ENCODE measurements at regions not wholly inside any gene's neighbourhood (a gene's known extent, or its start where the extent isn't known, plus 50 kb on each side); places are given as distances from the start of the nearest gene placed in this dataset.

DNA sequence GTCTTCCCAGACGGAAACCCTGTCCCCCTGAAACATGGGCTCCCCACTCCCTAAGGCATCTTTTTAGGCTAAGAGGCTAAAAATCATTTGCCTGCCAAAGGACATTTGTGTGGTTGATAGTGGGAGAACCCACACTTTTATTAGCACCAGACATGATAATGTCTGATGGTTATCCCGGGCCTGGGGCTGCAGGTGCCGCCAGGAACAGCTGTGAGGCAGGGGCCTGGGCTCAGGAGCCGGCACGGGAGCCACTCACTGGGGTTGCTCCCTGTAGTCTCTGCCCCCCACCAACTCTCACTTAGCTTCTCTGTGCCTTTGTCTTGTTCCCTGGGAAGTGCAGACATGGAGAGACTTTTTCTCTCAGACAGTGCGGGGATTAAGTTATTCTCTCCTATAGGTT is 193.6 kb downstream of the GLRX3 start:
- peaks cover 17% of the 10 kb centered on the region for H3K36me3 Mint-ChIP-seq (ENCODE audit: low read depth)

More for the DNA sequence above, 193.6 kb downstream of the GLRX3 start:
- no peak for ATAC-seq
- TF ChIP-seq, protein P1, sequence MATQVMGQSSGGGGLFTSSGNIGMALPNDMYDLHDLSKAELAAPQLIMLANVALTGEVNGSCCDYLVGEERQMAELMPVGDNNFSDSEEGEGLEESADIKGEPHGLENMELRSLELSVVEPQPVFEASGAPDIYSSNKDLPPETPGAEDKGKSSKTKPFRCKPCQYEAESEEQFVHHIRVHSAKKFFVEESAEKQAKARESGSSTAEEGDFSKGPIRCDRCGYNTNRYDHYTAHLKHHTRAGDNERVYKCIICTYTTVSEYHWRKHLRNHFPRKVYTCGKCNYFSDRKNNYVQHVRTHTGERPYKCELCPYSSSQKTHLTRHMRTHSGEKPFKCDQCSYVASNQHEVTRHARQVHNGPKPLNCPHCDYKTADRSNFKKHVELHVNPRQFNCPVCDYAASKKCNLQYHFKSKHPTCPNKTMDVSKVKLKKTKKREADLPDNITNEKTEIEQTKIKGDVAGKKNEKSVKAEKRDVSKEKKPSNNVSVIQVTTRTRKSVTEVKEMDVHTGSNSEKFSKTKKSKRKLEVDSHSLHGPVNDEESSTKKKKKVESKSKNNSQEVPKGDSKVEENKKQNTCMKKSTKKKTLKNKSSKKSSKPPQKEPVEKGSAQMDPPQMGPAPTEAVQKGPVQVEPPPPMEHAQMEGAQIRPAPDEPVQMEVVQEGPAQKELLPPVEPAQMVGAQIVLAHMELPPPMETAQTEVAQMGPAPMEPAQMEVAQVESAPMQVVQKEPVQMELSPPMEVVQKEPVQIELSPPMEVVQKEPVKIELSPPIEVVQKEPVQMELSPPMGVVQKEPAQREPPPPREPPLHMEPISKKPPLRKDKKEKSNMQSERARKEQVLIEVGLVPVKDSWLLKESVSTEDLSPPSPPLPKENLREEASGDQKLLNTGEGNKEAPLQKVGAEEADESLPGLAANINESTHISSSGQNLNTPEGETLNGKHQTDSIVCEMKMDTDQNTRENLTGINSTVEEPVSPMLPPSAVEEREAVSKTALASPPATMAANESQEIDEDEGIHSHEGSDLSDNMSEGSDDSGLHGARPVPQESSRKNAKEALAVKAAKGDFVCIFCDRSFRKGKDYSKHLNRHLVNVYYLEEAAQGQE (IDR thresholded peaks at IDR 0.05; ENCODE audit: unreplicated experiment) = no peak
- TF ChIP-seq, protein P2, sequence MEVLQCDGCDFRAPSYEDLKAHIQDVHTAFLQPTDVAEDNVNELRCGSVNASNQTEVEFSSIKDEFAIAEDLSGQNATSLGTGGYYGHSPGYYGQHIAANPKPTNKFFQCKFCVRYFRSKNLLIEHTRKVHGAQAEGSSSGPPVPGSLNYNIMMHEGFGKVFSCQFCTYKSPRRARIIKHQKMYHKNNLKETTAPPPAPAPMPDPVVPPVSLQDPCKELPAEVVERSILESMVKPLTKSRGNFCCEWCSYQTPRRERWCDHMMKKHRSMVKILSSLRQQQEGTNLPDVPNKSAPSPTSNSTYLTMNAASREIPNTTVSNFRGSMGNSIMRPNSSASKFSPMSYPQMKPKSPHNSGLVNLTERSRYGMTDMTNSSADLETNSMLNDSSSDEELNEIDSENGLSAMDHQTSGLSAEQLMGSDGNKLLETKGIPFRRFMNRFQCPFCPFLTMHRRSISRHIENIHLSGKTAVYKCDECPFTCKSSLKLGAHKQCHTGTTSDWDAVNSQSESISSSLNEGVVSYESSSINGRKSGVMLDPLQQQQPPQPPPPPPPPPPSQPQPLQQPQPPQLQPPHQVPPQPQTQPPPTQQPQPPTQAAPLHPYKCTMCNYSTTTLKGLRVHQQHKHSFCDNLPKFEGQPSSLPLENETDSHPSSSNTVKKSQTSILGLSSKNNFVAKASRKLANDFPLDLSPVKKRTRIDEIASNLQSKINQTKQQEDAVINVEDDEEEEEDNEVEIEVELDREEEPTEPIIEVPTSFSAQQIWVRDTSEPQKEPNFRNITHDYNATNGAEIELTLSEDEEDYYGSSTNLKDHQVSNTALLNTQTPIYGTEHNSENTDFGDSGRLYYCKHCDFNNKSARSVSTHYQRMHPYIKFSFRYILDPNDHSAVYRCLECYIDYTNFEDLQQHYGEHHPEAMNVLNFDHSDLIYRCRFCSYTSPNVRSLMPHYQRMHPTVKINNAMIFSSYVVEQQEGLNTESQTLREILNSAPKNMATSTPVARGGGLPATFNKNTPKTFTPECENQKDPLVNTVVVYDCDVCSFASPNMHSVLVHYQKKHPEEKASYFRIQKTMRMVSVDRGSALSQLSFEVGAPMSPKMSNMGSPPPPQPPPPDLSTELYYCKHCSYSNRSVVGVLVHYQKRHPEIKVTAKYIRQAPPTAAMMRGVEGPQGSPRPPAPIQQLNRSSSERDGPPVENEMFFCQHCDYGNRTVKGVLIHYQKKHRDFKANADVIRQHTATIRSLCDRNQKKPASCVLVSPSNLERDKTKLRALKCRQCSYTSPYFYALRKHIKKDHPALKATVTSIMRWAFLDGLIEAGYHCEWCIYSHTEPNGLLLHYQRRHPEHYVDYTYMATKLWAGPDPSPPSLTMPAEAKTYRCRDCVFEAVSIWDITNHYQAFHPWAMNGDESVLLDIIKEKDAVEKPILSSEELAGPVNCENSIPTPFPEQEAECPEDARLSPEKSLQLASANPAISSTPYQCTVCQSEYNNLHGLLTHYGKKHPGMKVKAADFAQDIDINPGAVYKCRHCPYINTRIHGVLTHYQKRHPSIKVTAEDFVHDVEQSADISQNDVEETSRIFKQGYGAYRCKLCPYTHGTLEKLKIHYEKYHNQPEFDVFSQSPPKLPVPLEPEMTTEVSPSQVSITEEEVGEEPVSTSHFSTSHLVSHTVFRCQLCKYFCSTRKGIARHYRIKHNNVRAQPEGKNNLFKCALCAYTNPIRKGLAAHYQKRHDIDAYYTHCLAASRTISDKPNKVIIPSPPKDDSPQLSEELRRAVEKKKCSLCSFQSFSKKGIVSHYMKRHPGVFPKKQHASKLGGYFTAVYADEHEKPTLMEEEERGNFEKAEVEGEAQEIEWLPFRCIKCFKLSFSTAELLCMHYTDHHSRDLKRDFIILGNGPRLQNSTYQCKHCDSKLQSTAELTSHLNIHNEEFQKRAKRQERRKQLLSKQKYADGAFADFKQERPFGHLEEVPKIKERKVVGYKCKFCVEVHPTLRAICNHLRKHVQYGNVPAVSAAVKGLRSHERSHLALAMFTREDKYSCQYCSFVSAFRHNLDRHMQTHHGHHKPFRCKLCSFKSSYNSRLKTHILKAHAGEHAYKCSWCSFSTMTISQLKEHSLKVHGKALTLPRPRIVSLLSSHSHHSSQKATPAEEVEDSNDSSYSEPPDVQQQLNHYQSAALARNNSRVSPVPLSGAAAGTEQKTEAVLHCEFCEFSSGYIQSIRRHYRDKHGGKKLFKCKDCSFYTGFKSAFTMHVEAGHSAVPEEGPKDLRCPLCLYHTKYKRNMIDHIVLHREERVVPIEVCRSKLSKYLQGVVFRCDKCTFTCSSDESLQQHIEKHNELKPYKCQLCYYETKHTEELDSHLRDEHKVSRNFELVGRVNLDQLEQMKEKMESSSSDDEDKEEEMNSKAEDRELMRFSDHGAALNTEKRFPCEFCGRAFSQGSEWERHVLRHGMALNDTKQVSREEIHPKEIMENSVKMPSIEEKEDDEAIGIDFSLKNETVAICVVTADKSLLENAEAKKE (CRISPR knock-in tag; IDR thresholded peaks at IDR 0.05) = no peak
- TF ChIP-seq, protein P3, sequence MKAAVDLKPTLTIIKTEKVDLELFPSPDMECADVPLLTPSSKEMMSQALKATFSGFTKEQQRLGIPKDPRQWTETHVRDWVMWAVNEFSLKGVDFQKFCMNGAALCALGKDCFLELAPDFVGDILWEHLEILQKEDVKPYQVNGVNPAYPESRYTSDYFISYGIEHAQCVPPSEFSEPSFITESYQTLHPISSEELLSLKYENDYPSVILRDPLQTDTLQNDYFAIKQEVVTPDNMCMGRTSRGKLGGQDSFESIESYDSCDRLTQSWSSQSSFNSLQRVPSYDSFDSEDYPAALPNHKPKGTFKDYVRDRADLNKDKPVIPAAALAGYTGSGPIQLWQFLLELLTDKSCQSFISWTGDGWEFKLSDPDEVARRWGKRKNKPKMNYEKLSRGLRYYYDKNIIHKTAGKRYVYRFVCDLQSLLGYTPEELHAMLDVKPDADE (IDR thresholded peaks at IDR 0.05) = no peak
- TF ChIP-seq POLR2AphosphoS5 (IDR thresholded peaks at IDR 0.05; ENCODE audit: low read depth) (no peak), EZH2phosphoT487 (IDR thresholded peaks at IDR 0.05; ENCODE audit: unreplicated experiment) (no peak), CREB1 (CRISPR knock-in tag; IDR thresholded peaks at IDR 0.05; ENCODE audit: low read depth) (no peak)
- no peak overlapping the region for H3K27ac Mint-ChIP-seq
- H3K4me2 ChIP-seq = no peak overlapping the region
- H3K4me3 ChIP-seq = no peak overlapping the region
- H4K20me1 ChIP-seq (replicated peaks; ENCODE audit: insufficient read depth) = no peaks in the 10 kb centered on the region
- peaks cover 92% of the 10 kb centered on the region for H3K9me3 Mint-ChIP-seq
- no peak overlapping the region for H2AFZ ChIP-seq
- 0 out of 2 replicates have a peak, but pooled peaks cover 3% of the 10 kb centered on the region for H3K36me3 ChIP-seq (ENCODE audit: insufficient read depth)
- no peak overlapping the region for H3K27ac ChIP-seq (ENCODE audit: low read depth)
- no peaks in the 10 kb centered on the region for H3K4me1 ChIP-seq (ENCODE audit: insufficient read depth)
- no peaks in the 10 kb centered on the region for H3K9me2 ChIP-seq (ENCODE audit: insufficient read depth)
- H3F3A ChIP-seq (replicated peaks; ENCODE audit: low read depth) = no peaks in the 10 kb centered on the region
- H3K4me1 Mint-ChIP-seq = no peaks in the 10 kb centered on the region
- peaks cover 6% of the 10 kb centered on the region for H3K27me3 Mint-ChIP-seq (ENCODE audit: insufficient read depth, low read depth, poor library complexity)
- no peak overlapping the region for H3K4me3 Mint-ChIP-seq
- DNase-seq (ENCODE audit: low spot score) = no peak
- no peaks in the 10 kb centered on the region for H3K27me3 ChIP-seq (ENCODE audit: insufficient read depth)
- no peaks in the 10 kb centered on the region for H3K79me2 ChIP-seq (replicated peaks; ENCODE audit: insufficient read depth)

All from GM23338 (cell line).